ENCODE measurements at regions not wholly inside any gene's neighbourhood (a gene's known extent, or its start where the extent isn't known, plus 50 kb on each side); places are given as distances from the start of the nearest gene placed in this dataset.

- H3K27ac ChIP-seq, result no peak overlapping the region
- intact Hi-C loops (cut with DNase I), result no loop called here
- DNase-seq, result no peak
Measured at GRCh38 chr14:53850714-53851296, 105.8 kb downstream of the BMP4 start.

DNA sequence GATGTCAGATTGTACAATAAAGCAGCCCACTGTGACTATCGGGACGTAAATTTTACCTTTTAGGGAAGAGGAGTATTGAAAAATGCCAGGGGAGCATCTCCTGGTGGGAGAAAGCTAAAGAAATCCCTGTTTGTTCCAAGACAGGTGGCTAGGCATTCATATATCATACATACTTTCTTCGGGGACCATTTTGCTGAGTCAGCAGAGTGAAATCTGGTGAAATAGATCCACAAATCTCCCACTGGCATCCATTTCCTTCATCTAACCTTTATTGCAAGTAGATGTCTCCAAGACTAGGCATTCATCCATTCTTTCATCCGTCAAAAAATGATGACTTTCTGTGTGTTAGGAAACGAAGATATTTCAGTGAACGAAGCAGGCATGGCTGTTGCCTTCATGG is 107.1 kb downstream of the BMP4 start:
- Histone ChIP-seq H3K4me3 (no peak overlapping the region), H3K36me3 (no peaks in the 10 kb centered on the region), H3K9me3 (no peaks in the 10 kb centered on the region), H3K27me3 (no peaks in the 10 kb centered on the region), H3K27ac (no peak overlapping the region), H3K9ac (ENCODE audit: low read depth in 2 of 2, low read length in 2 of 2) (no peak overlapping the region), H3K4me1 (no peaks in the 10 kb centered on the region)
- DNase-seq, result no peak
- intact Hi-C loops (cut with DNase I), result no loop called here
- TF ChIP-seq, protein P1, sequence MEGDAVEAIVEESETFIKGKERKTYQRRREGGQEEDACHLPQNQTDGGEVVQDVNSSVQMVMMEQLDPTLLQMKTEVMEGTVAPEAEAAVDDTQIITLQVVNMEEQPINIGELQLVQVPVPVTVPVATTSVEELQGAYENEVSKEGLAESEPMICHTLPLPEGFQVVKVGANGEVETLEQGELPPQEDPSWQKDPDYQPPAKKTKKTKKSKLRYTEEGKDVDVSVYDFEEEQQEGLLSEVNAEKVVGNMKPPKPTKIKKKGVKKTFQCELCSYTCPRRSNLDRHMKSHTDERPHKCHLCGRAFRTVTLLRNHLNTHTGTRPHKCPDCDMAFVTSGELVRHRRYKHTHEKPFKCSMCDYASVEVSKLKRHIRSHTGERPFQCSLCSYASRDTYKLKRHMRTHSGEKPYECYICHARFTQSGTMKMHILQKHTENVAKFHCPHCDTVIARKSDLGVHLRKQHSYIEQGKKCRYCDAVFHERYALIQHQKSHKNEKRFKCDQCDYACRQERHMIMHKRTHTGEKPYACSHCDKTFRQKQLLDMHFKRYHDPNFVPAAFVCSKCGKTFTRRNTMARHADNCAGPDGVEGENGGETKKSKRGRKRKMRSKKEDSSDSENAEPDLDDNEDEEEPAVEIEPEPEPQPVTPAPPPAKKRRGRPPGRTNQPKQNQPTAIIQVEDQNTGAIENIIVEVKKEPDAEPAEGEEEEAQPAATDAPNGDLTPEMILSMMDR (IDR thresholded peaks at IDR 0.05), result no peak

More at GRCh38 chr14:53850714-53851296, 105.8 kb downstream of the BMP4 start:
- Histone ChIP-seq H3K4me3 (no peak overlapping the region), H3K4me1 (no peaks in the 10 kb centered on the region), H3K9ac (ENCODE audit: low read depth in 2 of 2, low read length in 2 of 2) (no peak overlapping the region), H3K27me3 (no peaks in the 10 kb centered on the region), H3K9me3 (no peaks in the 10 kb centered on the region), H3K36me3 (no peaks in the 10 kb centered on the region)
- TF ChIP-seq, protein P1 (IDR thresholded peaks at IDR 0.05), result no peak

GRCh38 chr14:53848854-53849253 is 107.8 kb downstream of the BMP4 start:
- H3K4me3 ChIP-seq, result no peak overlapping the region
- no peaks in the 10 kb centered on the region for H3K4me1 ChIP-seq
- no peak overlapping the region for H3K27ac ChIP-seq
- DNase-seq, result no peak
- TF ChIP-seq, protein P1 (IDR thresholded peaks at IDR 0.05), result no peak
- no peaks in the 10 kb centered on the region for H3K36me3 ChIP-seq
- H3K9ac ChIP-seq (ENCODE audit: low read depth in 2 of 2, low read length in 2 of 2), result no peak overlapping the region
- H3K27me3 ChIP-seq, result no peaks in the 10 kb centered on the region
- intact Hi-C loops (cut with DNase I), result no loop called here
- H3K9me3 ChIP-seq, result no peaks in the 10 kb centered on the region

- Histone ChIP-seq H3K4me1 (no peaks in the 10 kb centered on the region), H3K9me3 (no peaks in the 10 kb centered on the region), H3K36me3 (no peaks in the 10 kb centered on the region), H3K4me3 (no peak overlapping the region), H3K9ac (ENCODE audit: low read depth in 2 of 2, low read length in 2 of 2) (no peak overlapping the region), H3K27me3 (no peaks in the 10 kb centered on the region), H3K27ac (no peak overlapping the region)
- intact Hi-C loops (cut with DNase I), result no loop called here
- TF ChIP-seq, protein P1 (IDR thresholded peaks at IDR 0.05), result no peak
- no peak for DNase-seq
Measured at GRCh38 chr14:53847881-53848280, 108.7 kb downstream of the BMP4 start.

DNA sequence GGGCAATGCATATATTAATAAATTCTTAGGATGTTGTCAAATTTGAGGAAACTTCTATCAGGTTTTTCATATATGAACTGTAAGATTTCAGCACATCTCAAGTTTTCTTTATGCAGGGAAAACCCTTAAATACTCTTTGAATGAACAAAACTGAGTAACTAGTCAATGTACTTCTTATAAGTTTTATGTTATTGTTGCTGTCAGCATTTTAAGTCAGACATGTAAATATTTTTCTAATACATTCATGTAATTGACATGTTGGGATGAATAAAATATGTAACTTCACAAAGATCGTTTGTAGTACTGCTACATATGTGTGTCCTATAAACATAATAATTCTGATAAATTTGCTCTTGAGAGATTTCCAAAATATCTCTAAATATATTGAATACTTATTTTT is 109.6 kb downstream of the BMP4 start:
- H3K27me3 ChIP-seq, result no peaks in the 10 kb centered on the region
- no peaks in the 10 kb centered on the region for H3K4me1 ChIP-seq
- H3K9me3 ChIP-seq, result no peaks in the 10 kb centered on the region
- no peak overlapping the region for H3K27ac ChIP-seq
- no peak overlapping the region for H3K9ac ChIP-seq (ENCODE audit: low read depth in 2 of 2, low read length in 2 of 2)
- DNase-seq, result no peak
- no peak overlapping the region for H3K4me3 ChIP-seq
- intact Hi-C loops (cut with DNase I), result no loop called here
- TF ChIP-seq, protein P1 (IDR thresholded peaks at IDR 0.05), result no peak
- H3K36me3 ChIP-seq, result no peaks in the 10 kb centered on the region

All from colonic mucosa (tissue), 4 donors.